Heart left ventricle (tissue), 13 donors: ENCODE measurements at regions not wholly inside any gene's neighbourhood (a gene's known extent, or its start where the extent isn't known, plus 50 kb on each side); places are given as distances from the start of the nearest gene placed in this dataset.

Experiments
- CTCF ChIP-seq, 12 donors: fragments of 200-600 bp; sonication (generic) in 4 of 12; IDR thresholded peaks; one replicate each; pipeline versions ENCODE4 v1.5.0 to v1.8.0; 2018 to 2022; ENCODE audit warnings: antibody characterized with exemption in 12 of 12, mild to moderate bottlenecking in 5 of 12
- POLR2A ChIP-seq, 2 donors: fragments of 450-650 bp; IDR thresholded peaks; one replicate each; pipeline ENCODE4 v1.6.1; 2017; ENCODE audit warnings: antibody characterized with exemption in 2 of 2, mild to moderate bottlenecking in 2 of 2, moderate library complexity in 2 of 2
- donor health status: ischemic (EF 13 %, LVEDD 7.1; RV severe dilation, severe dysfunction).
- donor health status: DM: no; HTN: yes; CAD: no.
- donor health status: DM: no; HTN: no; CAD: no.
- donor health status: ischemic (EF 25% LVEDD 6.9; RV normal size, moderate dysfunction).
- donor health status: ischemic (EF 25% LVEDD 5.7; RV mildly dilated, moderate dysfunction).
- donor health status: ischemic (EF 35%, LVEDD 5.7; RV mildly dilated, moderate dysfunction).
- donor health status: nonischemic (EF 11% LVEDD 7.7; RV severe dilation, severe dysfunction).
- donor health status: DM: yes; HTN: yes; CAD: no.
- donor health status: PGD.
- donor health status: ischemic (EF 29% LVEDD 5.4; RV normal size, mild dysfunction).
- donor health status: nonischemic (EF 23%, LVEDD 6.1; RV moderate dilation, normal function).

GRCh38 chr9:108559432-108559831, 296.4 kb downstream of the ACTL7B start:
- TF ChIP-seq CTCF (IDR thresholded peaks at IDR 0.05) (no peak), POLR2A (IDR thresholded peaks at IDR 0.05) (no peak)
